Trophoblast cell (in vitro differentiated cells and primary cell): ENCODE measurements at regions not wholly inside any gene's neighbourhood (a gene's known extent, or its start where the extent isn't known, plus 50 kb on each side); places are given as distances from the start of the nearest gene placed in this dataset.

Source experiments
- DNase-seq, 2 donors: peaks; one replicate each; pipeline ENCODE4 v3.0.0-alpha.2; 2016
- H2AFZ ChIP-seq: 2 replicates; pipeline ENCODE4 v1.6.1; 2013; ENCODE audit warnings: low read length, moderate library complexity, mild to moderate bottlenecking; ENCODE audit not compliant: insufficient read depth, poor library complexity
- H2AK5ac ChIP-seq: 2 replicates; pipeline ENCODE4 v1.6.1; 2013; ENCODE audit warnings: mild to moderate bottlenecking, low read length
- H2BK120ac ChIP-seq: 2 replicates; pipeline ENCODE4 v1.6.1; 2013; ENCODE audit warnings: low read length, mild to moderate bottlenecking, moderate library complexity; ENCODE audit not compliant: insufficient read depth, poor library complexity
- H2BK12ac ChIP-seq: 2 replicates; pipeline ENCODE4 v1.6.1; 2013; ENCODE audit warnings: mild to moderate bottlenecking, low read length, moderate library complexity
- H2BK5ac ChIP-seq: 2 replicates; pipeline ENCODE4 v1.6.1; 2013; ENCODE audit warnings: low read length, low read depth, moderate library complexity, mild to moderate bottlenecking; ENCODE audit not compliant: poor library complexity
- H3K14ac ChIP-seq: 2 replicates; pipeline ENCODE4 v1.6.1; 2013; ENCODE audit warnings: mild to moderate bottlenecking, low read length
- H3K18ac ChIP-seq: 2 replicates; pipeline ENCODE4 v1.6.1; 2013; ENCODE audit warnings: mild to moderate bottlenecking, low read length
- H3K23ac ChIP-seq: 2 replicates; pipeline ENCODE4 v1.6.1; 2013; ENCODE audit warnings: low read length
- H3K27ac ChIP-seq: 2 replicates; pipeline ENCODE4 v1.5.1; 2013; ENCODE audit warnings: low read depth, mild to moderate bottlenecking, inconsistent platforms, low read length, moderate library complexity
- H3K27me3 ChIP-seq: 2 replicates; pipeline ENCODE4 v1.6.1; 2013; ENCODE audit warnings: inconsistent platforms, mild to moderate bottlenecking, low read length, moderate library complexity; ENCODE audit not compliant: insufficient read depth
- H3K36me3 ChIP-seq, 2 experiments: 1 replicate in 1 of 2; 2 replicates in 1 of 2; pipeline ENCODE4 v1.6.1; 2013; ENCODE audit warnings: low read length in 2 of 2, mild to moderate bottlenecking in 2 of 2, moderate library complexity in 1 of 2; ENCODE audit not compliant: insufficient read depth in 2 of 2, control insufficient read depth in 1 of 2
- H3K4ac ChIP-seq: 2 replicates; pipeline ENCODE4 v1.6.1; 2013; ENCODE audit warnings: low read depth, mild to moderate bottlenecking, low read length, moderate library complexity
- H3K4me1 ChIP-seq, 2 experiments: 1 replicate in 1 of 2; 2 replicates in 1 of 2; pipeline ENCODE4 v1.6.1; 2013; ENCODE audit warnings: low read length in 2 of 2, mild to moderate bottlenecking in 2 of 2, moderate library complexity in 1 of 2; ENCODE audit not compliant: insufficient read depth in 2 of 2, control insufficient read depth in 1 of 2
- H3K4me2 ChIP-seq: 2 replicates; pipeline ENCODE4 v1.6.1; 2013; ENCODE audit warnings: inconsistent platforms, mild to moderate bottlenecking, low read length, moderate library complexity
- H3K4me3 ChIP-seq: 2 replicates; pipeline ENCODE4 v1.5.1; 2013; ENCODE audit warnings: mild to moderate bottlenecking, low read depth, low read length, inconsistent platforms
- H3K79me1 ChIP-seq: one replicate; pipeline ENCODE4 v1.6.1; 2013; ENCODE audit warnings: low read length
- H3K79me2 ChIP-seq: 2 replicates; pipeline ENCODE4 v1.6.1; 2013; ENCODE audit warnings: low read length, mild to moderate bottlenecking; ENCODE audit not compliant: control insufficient read depth, insufficient read depth, poor library complexity
- H3K9ac ChIP-seq: 2 replicates; pipeline ENCODE4 v1.6.1; 2013; ENCODE audit warnings: mild to moderate bottlenecking, low read length
- H3K9me3 ChIP-seq: 2 replicates; pipeline ENCODE4 v1.6.1; 2013; ENCODE audit warnings: low read depth, mild to moderate bottlenecking, control low read depth, inconsistent platforms, low read length; ENCODE audit not compliant: insufficient read depth
- H4K12ac ChIP-seq: 2 replicates; pipeline ENCODE4 v1.6.1; 2013; ENCODE audit warnings: low read depth, mild to moderate bottlenecking, low read length, moderate library complexity
- H4K8ac ChIP-seq: 2 replicates; pipeline ENCODE4 v1.6.1; 2013; ENCODE audit warnings: low read depth, mild to moderate bottlenecking, low read length, moderate library complexity
- H4K91ac ChIP-seq: one replicate; pipeline ENCODE4 v1.6.1; 2013; ENCODE audit warnings: low read depth, mild to moderate bottlenecking, low read length, moderate library complexity
- WGBS: extraction: QIAGEN DNeasy Blood & Tissue Kit; methylation state at CpG from one replicate; pipeline ENCODE4 v1.1.7; 2013; ENCODE audit warnings: missing lambda C conversion rate; ENCODE audit not compliant: insufficient read length, insufficient coverage; ENCODE audit errors: extremely low coverage; 5-methylcytosine and 5-hydroxymethylcytosine counted together

GRCh38 chr1:29508458-29509107 is 272.3 kb downstream of the PTPRU start:
- no CpG with 5 or more reads among the region's 3 CpGs for WGBS
- H2AK5ac ChIP-seq, result no peak overlapping the region
- no peaks in the 10 kb centered on the region for H3K4me1 ChIP-seq
- no peaks in the 10 kb centered on the region for H3K27me3 ChIP-seq
- no peak overlapping the region for H3K4me2 ChIP-seq
- H3K4me3 ChIP-seq, result no peak overlapping the region
- H3K79me1 ChIP-seq, result no peaks in the 10 kb centered on the region
- no peak for DNase-seq
- no peak overlapping the region for H3K4ac ChIP-seq
- no peak overlapping the region for H2BK12ac ChIP-seq
- H4K91ac ChIP-seq, result no peak overlapping the region
- no peak overlapping the region for H4K8ac ChIP-seq
- H3K9me3 ChIP-seq, result no peaks in the 10 kb centered on the region
- no peak overlapping the region for H2BK120ac ChIP-seq
- no peak overlapping the region for H2AFZ ChIP-seq
- no peaks in the 10 kb centered on the region for H3K79me2 ChIP-seq
- no peak overlapping the region for H3K9ac ChIP-seq
- no peak overlapping the region for H3K18ac ChIP-seq
- H3K23ac ChIP-seq, result no peak overlapping the region
- H3K14ac ChIP-seq, result no peak overlapping the region
- H4K12ac ChIP-seq, result no peak overlapping the region
- no peak overlapping the region for H3K27ac ChIP-seq
- H3K36me3 ChIP-seq, result no peaks in the 10 kb centered on the region
- no peak overlapping the region for H2BK5ac ChIP-seq

- Histone ChIP-seq H3K79me2 (no peaks in the 10 kb centered on the region), H3K4me1 (no peaks in the 10 kb centered on the region), H3K4ac (no peak overlapping the region), H3K79me1 (no peaks in the 10 kb centered on the region), H3K4me2 (no peak overlapping the region), H3K9me3 (no peaks in the 10 kb centered on the region), H3K4me3 (no peak overlapping the region), H3K27ac (no peak overlapping the region), H3K36me3 (no peaks in the 10 kb centered on the region), H3K9ac (no peak overlapping the region), H3K27me3 (no peaks in the 10 kb centered on the region), H3K14ac (no peak overlapping the region), H4K8ac (no peak overlapping the region), H4K12ac (no peak overlapping the region), H3K23ac (no peak overlapping the region), H2BK5ac (no peak overlapping the region), H4K91ac (no peak overlapping the region), H2BK12ac (no peak overlapping the region), H2AFZ (no peak overlapping the region), H2BK120ac (no peak overlapping the region), H3K18ac (no peak overlapping the region), H2AK5ac (no peak overlapping the region)
- DNase-seq, result no peak
- WGBS, result no CpG with 5 or more reads among the region's 12 CpGs
These were observed 270.4 kb downstream of the PTPRU start for GRCh38 chr1:29506678-29507225.

GRCh38 chr1:29505532-29506220 is 269.4 kb downstream of the PTPRU start:
- H3K79me1 ChIP-seq, result no peaks in the 10 kb centered on the region
- H3K27me3 ChIP-seq, result no peaks in the 10 kb centered on the region
- H2AFZ ChIP-seq, result no peak overlapping the region
- no peak overlapping the region for H3K4me2 ChIP-seq
- H3K9me3 ChIP-seq, result peaks cover 1% of the 10 kb centered on the region
- no peak overlapping the region for H4K12ac ChIP-seq
- no peak for DNase-seq
- no peaks in the 10 kb centered on the region for H3K4me1 ChIP-seq
- H3K36me3 ChIP-seq, result no peaks in the 10 kb centered on the region
- no peak overlapping the region for H3K4ac ChIP-seq
- H3K18ac ChIP-seq, result no peak overlapping the region
- H2AK5ac ChIP-seq, result no peak overlapping the region
- H2BK12ac ChIP-seq, result no peak overlapping the region
- no peak overlapping the region for H4K8ac ChIP-seq
- no peak overlapping the region for H3K4me3 ChIP-seq
- no peak overlapping the region for H3K27ac ChIP-seq
- no peak overlapping the region for H3K9ac ChIP-seq
- H3K23ac ChIP-seq, result no peak overlapping the region
- no peak overlapping the region for H2BK5ac ChIP-seq
- H4K91ac ChIP-seq, result no peak overlapping the region
- no peak overlapping the region for H2BK120ac ChIP-seq
- no CpG with 5 or more reads among the region's 10 CpGs for WGBS
- H3K79me2 ChIP-seq, result no peaks in the 10 kb centered on the region
- no peak overlapping the region for H3K14ac ChIP-seq

GRCh38 chr1:29504709-29505410 is 268.5 kb downstream of the PTPRU start:
- H4K8ac ChIP-seq, result no peak overlapping the region
- H3K79me1 ChIP-seq, result no peaks in the 10 kb centered on the region
- H2AFZ ChIP-seq, result no peak overlapping the region
- no peaks in the 10 kb centered on the region for H3K27me3 ChIP-seq
- no peaks in the 10 kb centered on the region for H3K79me2 ChIP-seq
- H3K14ac ChIP-seq, result no peak overlapping the region
- DNase-seq, result no peak
- no peak overlapping the region for H3K4me3 ChIP-seq
- no peak overlapping the region for H2BK5ac ChIP-seq
- H3K27ac ChIP-seq, result no peak overlapping the region
- no peak overlapping the region for H2BK12ac ChIP-seq
- no peaks in the 10 kb centered on the region for H3K4me1 ChIP-seq
- no CpG with 5 or more reads among the region's 8 CpGs for WGBS
- no peak overlapping the region for H3K18ac ChIP-seq
- peaks cover 4% of the 10 kb centered on the region for H3K9me3 ChIP-seq
- no peak overlapping the region for H3K9ac ChIP-seq
- no peaks in the 10 kb centered on the region for H3K36me3 ChIP-seq
- H3K4me2 ChIP-seq, result no peak overlapping the region
- H2BK120ac ChIP-seq, result no peak overlapping the region
- no peak overlapping the region for H3K23ac ChIP-seq
- H3K4ac ChIP-seq, result no peak overlapping the region
- H4K12ac ChIP-seq, result no peak overlapping the region
- H4K91ac ChIP-seq, result no peak overlapping the region
- no peak overlapping the region for H2AK5ac ChIP-seq
